Neutrophil (primary cell): ENCODE measurements at regions not wholly inside any gene's neighbourhood (a gene's known extent, or its start where the extent isn't known, plus 50 kb on each side); places are given as distances from the start of the nearest gene placed in this dataset.

ENCODE experiments used
- H3K27ac ChIP-seq: fragments of 200-600 bp; sonication (generic); 2 replicates; pipeline ENCODE4 v1.5.1; 2016; ENCODE audit warnings: mild to moderate bottlenecking, moderate library complexity
- H3K27me3 ChIP-seq: fragments of 200-600 bp; sonication (generic); 2 replicates; pipeline ENCODE4 v1.6.0; 2016; ENCODE audit warnings: mild to moderate bottlenecking
- H3K36me3 ChIP-seq: fragments of 200-600 bp; sonication (generic); 2 replicates; pipeline ENCODE4 v1.5.1; 2017
- H3K4me1 ChIP-seq, 2 experiments: fragments of 200-600 bp in 1 of 2; sonication (generic) in 1 of 2; 1 replicate in 1 of 2; 2 replicates in 1 of 2; pipeline versions ENCODE4 v1.5.1 to v1.6.1; 2013 to 2016; ENCODE audit warnings: low read depth in 1 of 2, low read length in 1 of 2, mild to moderate bottlenecking in 1 of 2, moderate library complexity in 1 of 2; ENCODE audit not compliant: control insufficient read depth in 1 of 2, insufficient read depth in 1 of 2
- H3K4me3 ChIP-seq, 2 experiments: fragments of 200-600 bp in 1 of 2; sonication (generic) in 1 of 2; 1 replicate in 1 of 2; 2 replicates in 1 of 2; pipeline ENCODE4 v1.5.1; 2013 to 2016; ENCODE audit warnings: low read depth in 1 of 2, low read length in 1 of 2, mild to moderate bottlenecking in 1 of 2, moderate library complexity in 1 of 2
- H3K9me3 ChIP-seq: fragments of 200-600 bp; sonication (generic); 2 replicates; pipeline ENCODE4 v1.5.1; 2016
- TF ChIP-seq, protein P1 (sequence below): fragments of 200-600 bp; sonication (generic); IDR thresholded peaks from 2 replicates; pipeline ENCODE4 v1.5.1; 2016; ENCODE audit warnings: antibody characterized with exemption

DNA sequence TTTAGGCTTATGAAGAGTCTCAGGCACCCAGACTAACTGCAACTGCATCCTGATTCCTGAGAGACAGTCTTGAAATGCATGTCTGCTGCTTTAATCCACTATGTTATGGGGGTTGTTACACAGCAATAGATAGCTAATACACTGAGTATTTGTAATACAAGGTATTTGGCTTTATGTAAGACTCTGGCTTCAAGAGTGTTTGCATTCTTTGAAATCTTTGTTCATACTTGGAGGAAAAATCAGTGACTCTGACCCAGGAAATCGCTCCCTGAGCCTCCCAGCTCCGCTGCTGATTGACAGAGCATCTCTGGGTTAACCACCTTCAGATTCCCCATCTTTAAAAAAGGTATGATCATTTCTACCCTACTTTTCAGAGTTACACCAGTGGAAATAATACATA, 133.9 kb downstream of the MTPAP start:
- Histone ChIP-seq H3K9me3 (no peaks in the 10 kb centered on the region), H3K27ac (no peak overlapping the region), H3K4me3 (no peak overlapping the region)

GRCh38 chr10:30210296-30210695, 138.8 kb downstream of the MTPAP start:
- H3K4me3 ChIP-seq, result no peak overlapping the region
- H3K36me3 ChIP-seq, result no peaks in the 10 kb centered on the region
- H3K27me3 ChIP-seq, result no peaks in the 10 kb centered on the region
- no peaks in the 10 kb centered on the region for H3K4me1 ChIP-seq
- H3K9me3 ChIP-seq, result no peaks in the 10 kb centered on the region
- TF ChIP-seq, protein P1, sequence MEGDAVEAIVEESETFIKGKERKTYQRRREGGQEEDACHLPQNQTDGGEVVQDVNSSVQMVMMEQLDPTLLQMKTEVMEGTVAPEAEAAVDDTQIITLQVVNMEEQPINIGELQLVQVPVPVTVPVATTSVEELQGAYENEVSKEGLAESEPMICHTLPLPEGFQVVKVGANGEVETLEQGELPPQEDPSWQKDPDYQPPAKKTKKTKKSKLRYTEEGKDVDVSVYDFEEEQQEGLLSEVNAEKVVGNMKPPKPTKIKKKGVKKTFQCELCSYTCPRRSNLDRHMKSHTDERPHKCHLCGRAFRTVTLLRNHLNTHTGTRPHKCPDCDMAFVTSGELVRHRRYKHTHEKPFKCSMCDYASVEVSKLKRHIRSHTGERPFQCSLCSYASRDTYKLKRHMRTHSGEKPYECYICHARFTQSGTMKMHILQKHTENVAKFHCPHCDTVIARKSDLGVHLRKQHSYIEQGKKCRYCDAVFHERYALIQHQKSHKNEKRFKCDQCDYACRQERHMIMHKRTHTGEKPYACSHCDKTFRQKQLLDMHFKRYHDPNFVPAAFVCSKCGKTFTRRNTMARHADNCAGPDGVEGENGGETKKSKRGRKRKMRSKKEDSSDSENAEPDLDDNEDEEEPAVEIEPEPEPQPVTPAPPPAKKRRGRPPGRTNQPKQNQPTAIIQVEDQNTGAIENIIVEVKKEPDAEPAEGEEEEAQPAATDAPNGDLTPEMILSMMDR, result no peak
- H3K27ac ChIP-seq, result no peak overlapping the region

More for the DNA sequence above, 133.9 kb downstream of the MTPAP start:
- Histone ChIP-seq H3K36me3 (no peaks in the 10 kb centered on the region), H3K4me1 (peaks cover 4 to 6% of the 10 kb centered on the region in 2 experiments), H3K27me3 (no peaks in the 10 kb centered on the region)
- TF ChIP-seq, protein P1, result no peak

DNA sequence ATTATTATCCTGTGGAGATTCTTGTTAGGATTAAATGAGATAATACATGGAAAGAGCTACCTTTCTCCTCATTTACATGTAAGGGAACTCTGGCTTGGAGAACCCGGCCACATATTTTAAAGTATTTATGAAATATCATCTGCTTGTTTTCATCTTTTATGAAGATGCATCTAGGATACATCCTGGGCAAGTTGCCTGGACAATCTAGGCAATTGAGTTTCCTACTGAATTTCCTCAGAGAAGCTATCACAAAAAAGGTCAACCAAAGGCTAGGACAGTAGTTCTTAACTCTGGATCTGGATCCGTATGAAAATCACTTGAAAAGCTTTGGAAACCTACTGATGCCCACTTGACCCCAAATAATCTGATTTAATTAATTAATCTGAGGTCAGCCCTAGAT, 140.7 kb downstream of the MTPAP start:
- H3K27me3 ChIP-seq, result no peaks in the 10 kb centered on the region
- H3K4me1 ChIP-seq, result no peaks in the 10 kb centered on the region
- no peaks in the 10 kb centered on the region for H3K9me3 ChIP-seq
- no peak overlapping the region for H3K4me3 ChIP-seq
- TF ChIP-seq, protein P1, result no peak
- H3K36me3 ChIP-seq, result no peaks in the 10 kb centered on the region
- H3K27ac ChIP-seq, result no peak overlapping the region

- no peaks in the 10 kb centered on the region for H3K27me3 ChIP-seq
- no peaks in the 10 kb centered on the region for H3K36me3 ChIP-seq
- no peak overlapping the region for H3K27ac ChIP-seq
- no peak overlapping the region for H3K4me3 ChIP-seq
- TF ChIP-seq, protein P1, result no peak
- H3K4me1 ChIP-seq, result no peaks in the 10 kb centered on the region
- H3K9me3 ChIP-seq, result no peaks in the 10 kb centered on the region
Observed at GRCh38 chr10:30207485-30208052, 141.5 kb downstream of the MTPAP start.

DNA sequence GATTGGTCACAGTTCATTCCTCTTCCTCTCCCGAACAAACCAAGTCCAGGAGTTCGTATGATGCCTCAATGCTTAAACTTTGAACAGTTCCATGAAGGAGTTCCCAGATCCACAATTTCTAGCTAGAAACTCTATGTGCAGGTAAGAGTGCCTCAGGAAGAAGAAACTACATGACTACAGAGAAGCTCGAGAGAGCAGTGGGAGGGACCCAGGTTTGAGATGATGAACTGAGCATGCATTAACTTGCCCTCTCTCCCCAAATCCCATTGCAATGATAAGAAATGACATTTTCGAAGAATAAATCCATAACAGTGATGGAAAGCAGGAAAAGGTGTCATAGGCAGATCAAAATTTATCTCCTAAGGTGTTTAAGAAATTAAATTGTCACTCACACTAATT, 140.6 kb upstream of the JCAD start:
- no peaks in the 10 kb centered on the region for H3K4me1 ChIP-seq
- H3K36me3 ChIP-seq, result no peaks in the 10 kb centered on the region
- no peaks in the 10 kb centered on the region for H3K9me3 ChIP-seq
- H3K4me3 ChIP-seq, result no peak overlapping the region
- H3K27ac ChIP-seq, result no peak overlapping the region
- TF ChIP-seq, protein P1, result no peak
- H3K27me3 ChIP-seq, result no peaks in the 10 kb centered on the region
